ENCODE measurements at regions not wholly inside any gene's neighbourhood (a gene's known extent, or its start where the extent isn't known, plus 50 kb on each side); places are given as distances from the start of the nearest gene placed in this dataset.

- DNase-seq = no peak
Measured at GRCh38 chr6:113556775-113557174, 300.4 kb upstream of the MARCKS start.

GRCh38 chr6:113558431-113558830, 298.7 kb upstream of the MARCKS start:
- DNase-seq = no peak

GRCh38 chr6:113558966-113559365, 298.2 kb upstream of the MARCKS start:
- no peak for DNase-seq

- DNase-seq = no peak
Measured at GRCh38 chr6:113560376-113560775, 296.8 kb upstream of the MARCKS start.

- no peak for DNase-seq
Measured at GRCh38 chr6:113560908-113561307, 296.2 kb upstream of the MARCKS start.

GRCh38 chr6:113562248-113562647, 294.9 kb upstream of the MARCKS start:
- DNase-seq = no peak

- DNase-seq = no peak
Measured at GRCh38 chr6:113564371-113565171, 292.6 kb upstream of the MARCKS start.

GRCh38 chr6:113565306-113565705, 291.8 kb upstream of the MARCKS start:
- DNase-seq = no peak

- no peak for DNase-seq
Measured at GRCh38 chr6:113570161-113570560, 287.0 kb upstream of the MARCKS start.

- DNase-seq = no peak
Measured at GRCh38 chr6:113570641-113571040, 286.5 kb upstream of the MARCKS start.

GRCh38 chr6:113574147-113574546, 283.0 kb upstream of the MARCKS start:
- no peak for DNase-seq

GRCh38 chr6:113576310-113576709, 280.8 kb upstream of the MARCKS start:
- DNase-seq = no peak

GRCh38 chr6:113578691-113579090, 278.5 kb upstream of the MARCKS start:
- DNase-seq = no peak

GRCh38 chr6:113584767-113585166, 272.4 kb upstream of the MARCKS start:
- DNase-seq = no peak

- no peak for DNase-seq
Measured at GRCh38 chr6:113585246-113585645, 271.9 kb upstream of the MARCKS start.

- DNase-seq = no peak
Measured at GRCh38 chr6:113586413-113587077, 270.6 kb upstream of the MARCKS start.

- DNase-seq = no peak
Measured at GRCh38 chr6:113587078-113587699, 270.0 kb upstream of the MARCKS start.

GRCh38 chr6:113588646-113589045, 268.5 kb upstream of the MARCKS start:
- DNase-seq = no peak

- no peak for DNase-seq
Measured at GRCh38 chr6:113591896-113592827, 265.0 kb upstream of the MARCKS start.

GRCh38 chr6:113594726-113595125, 262.4 kb upstream of the MARCKS start:
- no peak for DNase-seq

GRCh38 chr6:113595911-113596376, 261.2 kb upstream of the MARCKS start:
- no peak for DNase-seq

GRCh38 chr6:113596387-113597230, 260.5 kb upstream of the MARCKS start:
- no peak for DNase-seq
